ENCODE measurements at regions not wholly inside any gene's neighbourhood (a gene's known extent, or its start where the extent isn't known, plus 50 kb on each side); places are given as distances from the start of the nearest gene placed in this dataset.

DNA sequence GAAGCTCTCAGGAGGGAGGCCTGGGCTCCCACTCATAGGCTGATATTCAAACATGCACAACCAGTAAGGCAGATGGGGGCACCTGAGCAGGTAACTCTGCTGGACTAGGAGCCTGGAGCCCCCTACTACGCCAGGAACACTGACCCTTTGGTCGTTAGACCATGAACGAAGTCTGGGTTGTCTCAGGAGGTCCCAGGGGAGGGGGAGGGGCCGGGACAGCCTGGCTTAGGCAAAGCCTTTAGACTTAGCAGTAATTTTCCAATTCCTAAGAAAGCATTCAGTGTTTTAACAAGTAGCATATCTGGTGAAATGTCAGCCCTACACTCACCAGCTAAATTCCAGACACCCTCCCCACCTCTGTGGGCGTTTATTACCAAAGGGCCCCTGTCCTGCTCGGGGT is 67.4 kb upstream of the ST8SIA2 start (continued):
- TF ChIP-seq, protein P1, sequence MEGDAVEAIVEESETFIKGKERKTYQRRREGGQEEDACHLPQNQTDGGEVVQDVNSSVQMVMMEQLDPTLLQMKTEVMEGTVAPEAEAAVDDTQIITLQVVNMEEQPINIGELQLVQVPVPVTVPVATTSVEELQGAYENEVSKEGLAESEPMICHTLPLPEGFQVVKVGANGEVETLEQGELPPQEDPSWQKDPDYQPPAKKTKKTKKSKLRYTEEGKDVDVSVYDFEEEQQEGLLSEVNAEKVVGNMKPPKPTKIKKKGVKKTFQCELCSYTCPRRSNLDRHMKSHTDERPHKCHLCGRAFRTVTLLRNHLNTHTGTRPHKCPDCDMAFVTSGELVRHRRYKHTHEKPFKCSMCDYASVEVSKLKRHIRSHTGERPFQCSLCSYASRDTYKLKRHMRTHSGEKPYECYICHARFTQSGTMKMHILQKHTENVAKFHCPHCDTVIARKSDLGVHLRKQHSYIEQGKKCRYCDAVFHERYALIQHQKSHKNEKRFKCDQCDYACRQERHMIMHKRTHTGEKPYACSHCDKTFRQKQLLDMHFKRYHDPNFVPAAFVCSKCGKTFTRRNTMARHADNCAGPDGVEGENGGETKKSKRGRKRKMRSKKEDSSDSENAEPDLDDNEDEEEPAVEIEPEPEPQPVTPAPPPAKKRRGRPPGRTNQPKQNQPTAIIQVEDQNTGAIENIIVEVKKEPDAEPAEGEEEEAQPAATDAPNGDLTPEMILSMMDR (conservative IDR thresholded peaks at IDR 0.05; ENCODE audit: low read depth in 2 of 2) = no peak
- TF ChIP-seq JUNB (IDR thresholded peaks at IDR 0.05; ENCODE audit: unreplicated experiment) = no peak

- H3K36me3 ChIP-seq (ENCODE audit: insufficient read depth) = no peaks in the 10 kb centered on the region
- Mint-ChIP-seq H3K27me3 (ENCODE audit: insufficient read depth, low read depth, poor library complexity) (peaks cover 3% of the 10 kb centered on the region), H3K27ac (no peak overlapping the region), H3K9me3 (0 out of 3 replicates have a peak, but pooled peaks cover 3% of the 10 kb centered on the region), H3K4me1 (no peaks in the 10 kb centered on the region), H3K36me3 (ENCODE audit: low read depth) (no peaks in the 10 kb centered on the region), H3K4me3 (no peak overlapping the region)
- no peaks in the 10 kb centered on the region for H3K27me3 ChIP-seq (ENCODE audit: insufficient read depth)
- DNase-seq (ENCODE audit: low spot score) = no peak
- no peaks in the 10 kb centered on the region for H3K79me2 ChIP-seq (replicated peaks; ENCODE audit: insufficient read depth)
- no peak for ATAC-seq
- no peak overlapping the region for H2AFZ ChIP-seq
- TF ChIP-seq EZH2phosphoT487 (IDR thresholded peaks at IDR 0.05; ENCODE audit: unreplicated experiment) (no peak), ZNF114 (CRISPR knock-in tag; IDR thresholded peaks at IDR 0.05) (no peak), ZNF331 (CRISPR knock-in tag; IDR thresholded peaks at IDR 0.05; ENCODE audit: low read depth) (no peak), JUNB (IDR thresholded peaks at IDR 0.05; ENCODE audit: unreplicated experiment) (no peak), EZH2 (IDR thresholded peaks at IDR 0.05; ENCODE audit: low read depth, unreplicated experiment) (no peak), STAT1 (IDR thresholded peaks at IDR 0.05; ENCODE audit: unreplicated experiment) (no peak), NANOG (IDR thresholded peaks at IDR 0.05; ENCODE audit: borderline replicate concordance) (no peak), ETS1 (IDR thresholded peaks at IDR 0.05) (no peak), CREB1 (CRISPR knock-in tag; IDR thresholded peaks at IDR 0.05; ENCODE audit: low read depth) (no peak), REST (IDR thresholded peaks at IDR 0.05; ENCODE audit: unreplicated experiment) (no peak)
- TF ChIP-seq, protein P2, sequence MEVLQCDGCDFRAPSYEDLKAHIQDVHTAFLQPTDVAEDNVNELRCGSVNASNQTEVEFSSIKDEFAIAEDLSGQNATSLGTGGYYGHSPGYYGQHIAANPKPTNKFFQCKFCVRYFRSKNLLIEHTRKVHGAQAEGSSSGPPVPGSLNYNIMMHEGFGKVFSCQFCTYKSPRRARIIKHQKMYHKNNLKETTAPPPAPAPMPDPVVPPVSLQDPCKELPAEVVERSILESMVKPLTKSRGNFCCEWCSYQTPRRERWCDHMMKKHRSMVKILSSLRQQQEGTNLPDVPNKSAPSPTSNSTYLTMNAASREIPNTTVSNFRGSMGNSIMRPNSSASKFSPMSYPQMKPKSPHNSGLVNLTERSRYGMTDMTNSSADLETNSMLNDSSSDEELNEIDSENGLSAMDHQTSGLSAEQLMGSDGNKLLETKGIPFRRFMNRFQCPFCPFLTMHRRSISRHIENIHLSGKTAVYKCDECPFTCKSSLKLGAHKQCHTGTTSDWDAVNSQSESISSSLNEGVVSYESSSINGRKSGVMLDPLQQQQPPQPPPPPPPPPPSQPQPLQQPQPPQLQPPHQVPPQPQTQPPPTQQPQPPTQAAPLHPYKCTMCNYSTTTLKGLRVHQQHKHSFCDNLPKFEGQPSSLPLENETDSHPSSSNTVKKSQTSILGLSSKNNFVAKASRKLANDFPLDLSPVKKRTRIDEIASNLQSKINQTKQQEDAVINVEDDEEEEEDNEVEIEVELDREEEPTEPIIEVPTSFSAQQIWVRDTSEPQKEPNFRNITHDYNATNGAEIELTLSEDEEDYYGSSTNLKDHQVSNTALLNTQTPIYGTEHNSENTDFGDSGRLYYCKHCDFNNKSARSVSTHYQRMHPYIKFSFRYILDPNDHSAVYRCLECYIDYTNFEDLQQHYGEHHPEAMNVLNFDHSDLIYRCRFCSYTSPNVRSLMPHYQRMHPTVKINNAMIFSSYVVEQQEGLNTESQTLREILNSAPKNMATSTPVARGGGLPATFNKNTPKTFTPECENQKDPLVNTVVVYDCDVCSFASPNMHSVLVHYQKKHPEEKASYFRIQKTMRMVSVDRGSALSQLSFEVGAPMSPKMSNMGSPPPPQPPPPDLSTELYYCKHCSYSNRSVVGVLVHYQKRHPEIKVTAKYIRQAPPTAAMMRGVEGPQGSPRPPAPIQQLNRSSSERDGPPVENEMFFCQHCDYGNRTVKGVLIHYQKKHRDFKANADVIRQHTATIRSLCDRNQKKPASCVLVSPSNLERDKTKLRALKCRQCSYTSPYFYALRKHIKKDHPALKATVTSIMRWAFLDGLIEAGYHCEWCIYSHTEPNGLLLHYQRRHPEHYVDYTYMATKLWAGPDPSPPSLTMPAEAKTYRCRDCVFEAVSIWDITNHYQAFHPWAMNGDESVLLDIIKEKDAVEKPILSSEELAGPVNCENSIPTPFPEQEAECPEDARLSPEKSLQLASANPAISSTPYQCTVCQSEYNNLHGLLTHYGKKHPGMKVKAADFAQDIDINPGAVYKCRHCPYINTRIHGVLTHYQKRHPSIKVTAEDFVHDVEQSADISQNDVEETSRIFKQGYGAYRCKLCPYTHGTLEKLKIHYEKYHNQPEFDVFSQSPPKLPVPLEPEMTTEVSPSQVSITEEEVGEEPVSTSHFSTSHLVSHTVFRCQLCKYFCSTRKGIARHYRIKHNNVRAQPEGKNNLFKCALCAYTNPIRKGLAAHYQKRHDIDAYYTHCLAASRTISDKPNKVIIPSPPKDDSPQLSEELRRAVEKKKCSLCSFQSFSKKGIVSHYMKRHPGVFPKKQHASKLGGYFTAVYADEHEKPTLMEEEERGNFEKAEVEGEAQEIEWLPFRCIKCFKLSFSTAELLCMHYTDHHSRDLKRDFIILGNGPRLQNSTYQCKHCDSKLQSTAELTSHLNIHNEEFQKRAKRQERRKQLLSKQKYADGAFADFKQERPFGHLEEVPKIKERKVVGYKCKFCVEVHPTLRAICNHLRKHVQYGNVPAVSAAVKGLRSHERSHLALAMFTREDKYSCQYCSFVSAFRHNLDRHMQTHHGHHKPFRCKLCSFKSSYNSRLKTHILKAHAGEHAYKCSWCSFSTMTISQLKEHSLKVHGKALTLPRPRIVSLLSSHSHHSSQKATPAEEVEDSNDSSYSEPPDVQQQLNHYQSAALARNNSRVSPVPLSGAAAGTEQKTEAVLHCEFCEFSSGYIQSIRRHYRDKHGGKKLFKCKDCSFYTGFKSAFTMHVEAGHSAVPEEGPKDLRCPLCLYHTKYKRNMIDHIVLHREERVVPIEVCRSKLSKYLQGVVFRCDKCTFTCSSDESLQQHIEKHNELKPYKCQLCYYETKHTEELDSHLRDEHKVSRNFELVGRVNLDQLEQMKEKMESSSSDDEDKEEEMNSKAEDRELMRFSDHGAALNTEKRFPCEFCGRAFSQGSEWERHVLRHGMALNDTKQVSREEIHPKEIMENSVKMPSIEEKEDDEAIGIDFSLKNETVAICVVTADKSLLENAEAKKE (CRISPR knock-in tag; IDR thresholded peaks at IDR 0.05) = no peak
- H4K20me1 ChIP-seq (replicated peaks; ENCODE audit: insufficient read depth) = no peaks in the 10 kb centered on the region
- H3F3A ChIP-seq (replicated peaks; ENCODE audit: low read depth) = no peaks in the 10 kb centered on the region
- no peaks in the 10 kb centered on the region for H3K4me1 ChIP-seq (ENCODE audit: insufficient read depth)
- 0 out of 2 replicates have a peak, but pooled peaks cover 2% of the 10 kb centered on the region for H3K9me2 ChIP-seq (ENCODE audit: insufficient read depth)
- H3K27ac ChIP-seq (ENCODE audit: low read depth) = no peak overlapping the region
- H3K4me3 ChIP-seq = no peak overlapping the region
- no peak overlapping the region for H3K4me2 ChIP-seq
Observed at GRCh38 chr15:92327033-92327432, 66.6 kb upstream of the ST8SIA2 start.

Measured in GM23338 (cell line).